Neural crest cell (in vitro differentiated cells): ENCODE measurements at regions not wholly inside any gene's neighbourhood (a gene's known extent, or its start where the extent isn't known, plus 50 kb on each side); places are given as distances from the start of the nearest gene placed in this dataset.

Experiments
- DNase-seq: peaks from one replicate; pipeline ENCODE4 v3.0.0; 2021; ENCODE audit warnings: low read depth, mixed read lengths, low spot score
- H3K27ac Mint-ChIP-seq: one replicate; pipeline ENCODE4 v1.8.0; 2021; ENCODE audit warnings: mild to moderate bottlenecking, mixed read lengths; ENCODE audit not compliant: unreplicated experiment
- H3K27me3 Mint-ChIP-seq: 2 replicates; pipeline ENCODE4 v1.8.0; 2021; ENCODE audit warnings: low read depth, mild to moderate bottlenecking, mixed read lengths
- H3K36me3 Mint-ChIP-seq: 2 replicates; pipeline ENCODE4 v1.8.0; 2021; ENCODE audit warnings: low read depth, mild to moderate bottlenecking, mixed read lengths
- H3K4me1 Mint-ChIP-seq: 2 replicates; pipeline ENCODE4 v1.8.0; 2021; ENCODE audit warnings: mixed read lengths
- H3K4me3 Mint-ChIP-seq: one replicate; pipeline ENCODE4 v1.8.0; 2021; ENCODE audit warnings: mild to moderate bottlenecking, mixed read lengths
- H3K9me3 Mint-ChIP-seq: 2 replicates; pipeline ENCODE4 v1.8.0; 2021; ENCODE audit warnings: mixed read lengths
- CTCF ChIP-seq: fragments of 200-600 bp; sonication (generic); conservative IDR thresholded peaks from 2 replicates; pipeline ENCODE4 v1.5.0; 2021; ENCODE audit warnings: antibody characterized with exemption, mild to moderate bottlenecking

- H3K9me3 Mint-ChIP-seq, result no peaks in the 10 kb centered on the region
- no peak for DNase-seq
- no peak overlapping the region for H3K4me3 Mint-ChIP-seq
- no peaks in the 10 kb centered on the region for H3K27me3 Mint-ChIP-seq
- H3K36me3 Mint-ChIP-seq, result no peaks in the 10 kb centered on the region
- no peak for TF ChIP-seq CTCF
- H3K4me1 Mint-ChIP-seq, result no peaks in the 10 kb centered on the region
- H3K27ac Mint-ChIP-seq, result no peak overlapping the region
These were observed 996.7 kb upstream of the CHORDC1 start for GRCh38 chr11:91219535-91219934.

GRCh38 chr11:91209751-91210150 is 986.9 kb upstream of the CHORDC1 start:
- no peaks in the 10 kb centered on the region for H3K36me3 Mint-ChIP-seq
- H3K9me3 Mint-ChIP-seq, result no peaks in the 10 kb centered on the region
- H3K4me3 Mint-ChIP-seq, result no peak overlapping the region
- H3K27ac Mint-ChIP-seq, result no peak overlapping the region
- no peaks in the 10 kb centered on the region for H3K27me3 Mint-ChIP-seq
- no peak for TF ChIP-seq CTCF
- no peak for DNase-seq
- no peaks in the 10 kb centered on the region for H3K4me1 Mint-ChIP-seq

- no peaks in the 10 kb centered on the region for H3K36me3 Mint-ChIP-seq
- DNase-seq, result no peak
- H3K4me1 Mint-ChIP-seq, result no peaks in the 10 kb centered on the region
- TF ChIP-seq CTCF, result no peak
- H3K27ac Mint-ChIP-seq, result no peak overlapping the region
- H3K27me3 Mint-ChIP-seq, result no peaks in the 10 kb centered on the region
- no peak overlapping the region for H3K4me3 Mint-ChIP-seq
- H3K9me3 Mint-ChIP-seq, result no peaks in the 10 kb centered on the region
These were observed 986.5 kb upstream of the CHORDC1 start for GRCh38 chr11:91209306-91209705.

- no peak overlapping the region for H3K4me3 Mint-ChIP-seq
- no peaks in the 10 kb centered on the region for H3K36me3 Mint-ChIP-seq
- H3K9me3 Mint-ChIP-seq, result no peaks in the 10 kb centered on the region
- H3K27ac Mint-ChIP-seq, result no peak overlapping the region
- TF ChIP-seq CTCF, result no peak
- H3K27me3 Mint-ChIP-seq, result no peaks in the 10 kb centered on the region
- no peak for DNase-seq
- no peaks in the 10 kb centered on the region for H3K4me1 Mint-ChIP-seq
These were observed 977.0 kb upstream of the CHORDC1 start for GRCh38 chr11:91199866-91200265.

- H3K36me3 Mint-ChIP-seq, result no peaks in the 10 kb centered on the region
- no peaks in the 10 kb centered on the region for H3K27me3 Mint-ChIP-seq
- H3K4me3 Mint-ChIP-seq, result no peak overlapping the region
- H3K9me3 Mint-ChIP-seq, result no peaks in the 10 kb centered on the region
- H3K27ac Mint-ChIP-seq, result no peak overlapping the region
- no peaks in the 10 kb centered on the region for H3K4me1 Mint-ChIP-seq
- no peak for DNase-seq
- TF ChIP-seq CTCF, result no peak
These were observed 971.7 kb upstream of the CHORDC1 start for GRCh38 chr11:91194546-91194945.

- H3K4me1 Mint-ChIP-seq, result no peaks in the 10 kb centered on the region
- no peak for TF ChIP-seq CTCF
- H3K36me3 Mint-ChIP-seq, result no peaks in the 10 kb centered on the region
- no peak overlapping the region for H3K27ac Mint-ChIP-seq
- no peak overlapping the region for H3K4me3 Mint-ChIP-seq
- no peaks in the 10 kb centered on the region for H3K9me3 Mint-ChIP-seq
- H3K27me3 Mint-ChIP-seq, result no peaks in the 10 kb centered on the region
- no peak for DNase-seq
These were observed 965.6 kb upstream of the CHORDC1 start for GRCh38 chr11:91188484-91188883.
